Peyer's patch (tissue), 4 donors: ENCODE measurements at regions not wholly inside any gene's neighbourhood (a gene's known extent, or its start where the extent isn't known, plus 50 kb on each side); places are given as distances from the start of the nearest gene placed in this dataset.

Experiments used
- POLR2A ChIP-seq, 2 donors: fragments of 450-650 bp; IDR thresholded peaks; one replicate each; pipeline ENCODE4 v1.5.1; 2017; ENCODE audit warnings: antibody characterized with exemption in 2 of 2, mild to moderate bottlenecking in 2 of 2, moderate library complexity in 2 of 2
- TF ChIP-seq, protein P1 (sequence below), 6 experiments: fragments of 450-650 bp in 4 of 6; fragments of 200-600 bp in 2 of 6; sonication (generic) in 1 of 6; IDR thresholded peaks; one replicate each; pipeline ENCODE4 v1.5.1; 2017 to 2019; ENCODE audit warnings: antibody characterized with exemption in 6 of 6, mild to moderate bottlenecking in 3 of 6, moderate library complexity in 1 of 6

DNA sequence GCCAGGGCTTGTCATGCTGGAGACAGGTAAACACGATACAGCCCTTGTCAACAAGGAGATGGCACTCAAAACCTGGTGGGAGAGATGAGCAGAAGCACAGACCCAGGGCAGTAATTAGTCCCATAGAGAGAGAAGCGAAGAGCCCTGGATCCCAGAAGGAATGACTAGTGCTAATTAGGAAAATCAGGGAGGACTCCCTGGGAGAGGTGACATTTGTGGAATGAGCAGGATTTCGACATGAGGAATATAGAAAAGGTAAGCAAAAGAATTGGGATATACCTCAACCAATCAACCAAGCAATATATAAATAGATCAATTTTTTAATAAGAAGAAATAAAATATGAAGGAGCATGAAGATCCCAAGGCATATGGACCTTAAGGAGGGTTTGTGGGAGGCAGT, 98.5 kb upstream of the GJB5 start:
- TF ChIP-seq, protein P1, sequence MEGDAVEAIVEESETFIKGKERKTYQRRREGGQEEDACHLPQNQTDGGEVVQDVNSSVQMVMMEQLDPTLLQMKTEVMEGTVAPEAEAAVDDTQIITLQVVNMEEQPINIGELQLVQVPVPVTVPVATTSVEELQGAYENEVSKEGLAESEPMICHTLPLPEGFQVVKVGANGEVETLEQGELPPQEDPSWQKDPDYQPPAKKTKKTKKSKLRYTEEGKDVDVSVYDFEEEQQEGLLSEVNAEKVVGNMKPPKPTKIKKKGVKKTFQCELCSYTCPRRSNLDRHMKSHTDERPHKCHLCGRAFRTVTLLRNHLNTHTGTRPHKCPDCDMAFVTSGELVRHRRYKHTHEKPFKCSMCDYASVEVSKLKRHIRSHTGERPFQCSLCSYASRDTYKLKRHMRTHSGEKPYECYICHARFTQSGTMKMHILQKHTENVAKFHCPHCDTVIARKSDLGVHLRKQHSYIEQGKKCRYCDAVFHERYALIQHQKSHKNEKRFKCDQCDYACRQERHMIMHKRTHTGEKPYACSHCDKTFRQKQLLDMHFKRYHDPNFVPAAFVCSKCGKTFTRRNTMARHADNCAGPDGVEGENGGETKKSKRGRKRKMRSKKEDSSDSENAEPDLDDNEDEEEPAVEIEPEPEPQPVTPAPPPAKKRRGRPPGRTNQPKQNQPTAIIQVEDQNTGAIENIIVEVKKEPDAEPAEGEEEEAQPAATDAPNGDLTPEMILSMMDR (IDR thresholded peaks at IDR 0.05), result no peak
- TF ChIP-seq POLR2A (IDR thresholded peaks at IDR 0.05), result no peak
